ENCODE measurements at regions not wholly inside any gene's neighbourhood (a gene's known extent, or its start where the extent isn't known, plus 50 kb on each side); places are given as distances from the start of the nearest gene placed in this dataset.
"Not testable (repeated sequence)": the region's sequence is repeated elsewhere in the genome, so short reads cannot be mapped to it uniquely, and the experiment has no call there.

GRCh38 chr5:67552773-67553172 lies 356.2 kb upstream of the CD180 start:
- DNase-seq (ENCODE audit: low spot score), result no peak

GRCh38 chr5:67549947-67550346 lies 353.3 kb upstream of the CD180 start:
- no peak for DNase-seq (ENCODE audit: low spot score)

GRCh38 chr5:67549296-67549618 lies 352.7 kb upstream of the CD180 start:
- DNase-seq (ENCODE audit: low spot score), result no peak

- DNase-seq (ENCODE audit: low spot score), result no peak
Measured at GRCh38 chr5:67548520-67549295, 352.1 kb upstream of the CD180 start.

GRCh38 chr5:67547682-67548081 lies 351.1 kb upstream of the CD180 start:
- DNase-seq (ENCODE audit: low spot score), result no peak

- not testable (repeated sequence) for DNase-seq (ENCODE audit: low spot score)
Measured at GRCh38 chr5:67544942-67545341, 348.3 kb upstream of the CD180 start.

- no peak for DNase-seq (ENCODE audit: low spot score)
Measured at GRCh38 chr5:67543720-67544270, 347.2 kb upstream of the CD180 start.

- DNase-seq (ENCODE audit: low spot score), result no peak
Measured at GRCh38 chr5:67542479-67542878, 345.9 kb upstream of the CD180 start.

GRCh38 chr5:67541875-67542274 lies 345.3 kb upstream of the CD180 start:
- DNase-seq (ENCODE audit: low spot score), result no peak

- DNase-seq (ENCODE audit: low spot score), result no peak
Measured at GRCh38 chr5:67538855-67539506, 342.4 kb upstream of the CD180 start.

GRCh38 chr5:67537439-67538148 lies 341.0 kb upstream of the CD180 start:
- peak; percentile 21 for DNase-seq (ENCODE audit: low spot score)

GRCh38 chr5:67536866-67537265 lies 340.3 kb upstream of the CD180 start:
- no peak for DNase-seq (ENCODE audit: low spot score)

GRCh38 chr5:67530609-67531255 lies 334.1 kb upstream of the CD180 start:
- no peak for DNase-seq (ENCODE audit: low spot score)

- DNase-seq (ENCODE audit: low spot score), result no peak
Measured at GRCh38 chr5:67528953-67529352, 332.4 kb upstream of the CD180 start.

GRCh38 chr5:67526793-67527192 lies 330.2 kb upstream of the CD180 start:
- no peak for DNase-seq (ENCODE audit: low spot score)

- DNase-seq (ENCODE audit: low spot score), result no peak
Measured at GRCh38 chr5:67520161-67520908, 323.7 kb upstream of the CD180 start.

- no peak for DNase-seq (ENCODE audit: low spot score)
Measured at GRCh38 chr5:67518227-67518626, 321.6 kb upstream of the CD180 start.

GRCh38 chr5:67516948-67517565 lies 320.5 kb upstream of the CD180 start:
- DNase-seq (ENCODE audit: low spot score), result no peak

GRCh38 chr5:67515762-67516161 lies 319.2 kb upstream of the CD180 start:
- no peak for DNase-seq (ENCODE audit: low spot score)

GRCh38 chr5:67515020-67515689 lies 318.6 kb upstream of the CD180 start:
- no peak for DNase-seq (ENCODE audit: low spot score)

- no peak for DNase-seq (ENCODE audit: low spot score)
Measured at GRCh38 chr5:67512758-67513157, 316.2 kb upstream of the CD180 start.

Data from globus pallidus (tissue), 1 donor.